ENCODE measurements at regions not wholly inside any gene's neighbourhood (a gene's known extent, or its start where the extent isn't known, plus 50 kb on each side); places are given as distances from the start of the nearest gene placed in this dataset.
A peak's percentile ranks its signal among the peaks of the same experiment; 100 is the strongest.

DNA sequence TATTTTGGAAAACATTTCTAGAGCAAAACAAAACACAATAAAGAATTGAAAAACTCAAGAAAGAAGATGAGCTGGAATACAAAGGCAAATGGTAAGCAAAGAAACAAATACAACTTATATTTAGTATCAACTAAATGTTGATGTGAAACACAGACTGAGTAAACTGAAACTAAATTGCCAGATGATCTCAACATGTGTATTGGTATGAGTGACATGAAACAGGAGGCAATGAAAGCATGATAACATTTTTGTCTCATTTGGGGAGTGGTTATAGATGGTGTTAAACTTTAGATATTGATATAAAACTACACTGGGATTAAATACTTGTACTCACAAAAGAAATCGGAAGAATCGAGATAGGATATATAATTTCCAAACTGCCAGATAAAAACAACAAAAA, 805.6 kb upstream of the CXADR start:
- no peak for DNase-seq (ENCODE audit: low read depth in 6 of 9, low spot score in 9 of 9)
- H3K27ac ChIP-seq (ENCODE audit: low read depth in 1 of 2, low read length in 1 of 2) = no peak overlapping the region
- no peaks in the 10 kb centered on the region for H3K9me3 ChIP-seq (ENCODE audit: control insufficient read depth in 2 of 2, insufficient read depth in 1 of 2, low read length in 1 of 2)
- 97% methylated on average over 2 of the region's 2 CpGs for WGBS
- H3K27me3 ChIP-seq (ENCODE audit: control insufficient read depth in 2 of 2, insufficient read depth in 1 of 2, low read length in 1 of 2) = no peaks in the 10 kb centered on the region
- no peak overlapping the region for H3K4me3 ChIP-seq (ENCODE audit: low read length in 2 of 2)
- H3K4me1 ChIP-seq (ENCODE audit: control insufficient read depth in 2 of 2, insufficient read depth in 2 of 2, low read length in 2 of 2) = no peaks in the 10 kb centered on the region
- no peaks in the 10 kb centered on the region for H3K36me3 ChIP-seq (ENCODE audit: control insufficient read depth in 2 of 2, insufficient read depth in 2 of 2, low read length in 1 of 2)

DNA sequence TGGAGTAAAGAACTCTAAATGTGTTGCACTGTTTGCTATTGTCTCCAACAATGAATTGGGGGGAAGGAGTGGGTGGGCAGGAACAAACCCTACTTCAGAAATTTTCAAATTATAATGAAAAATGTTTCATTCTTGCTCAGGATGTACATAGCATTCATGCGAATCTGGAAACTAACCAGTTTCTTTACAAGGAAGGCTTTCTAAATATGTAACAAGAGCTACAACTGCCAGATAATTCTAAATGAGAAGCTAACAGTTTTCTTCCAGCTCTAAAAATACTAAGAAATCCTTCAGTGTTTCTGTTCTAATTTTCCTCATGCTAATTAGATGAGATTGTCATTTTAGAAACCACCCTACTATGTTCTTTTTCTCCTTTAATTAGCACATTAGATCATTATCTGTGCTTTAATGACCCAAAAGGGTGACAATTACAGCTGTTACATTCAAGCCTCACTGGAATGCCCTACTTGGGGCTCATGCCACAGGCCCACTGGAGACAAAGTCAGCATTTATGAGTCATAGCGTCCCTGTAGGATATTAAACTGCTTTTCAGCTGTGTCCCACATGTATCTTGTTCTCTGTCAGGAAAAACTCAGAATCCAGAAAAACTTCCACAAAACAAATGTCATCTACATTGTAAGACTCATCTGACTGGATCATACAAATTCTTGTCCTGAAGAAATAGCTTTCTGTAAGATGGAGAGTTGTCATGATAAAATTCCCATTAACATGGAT, 804.6 kb upstream of the CXADR start:
- WGBS = 70% methylated on average over 2 of the region's 2 CpGs
- Histone ChIP-seq H3K9me3 (ENCODE audit: control insufficient read depth in 2 of 2, insufficient read depth in 1 of 2, low read length in 1 of 2) (no peaks in the 10 kb centered on the region), H3K4me3 (ENCODE audit: low read length in 2 of 2) (no peak overlapping the region), H3K27ac (ENCODE audit: low read depth in 1 of 2, low read length in 1 of 2) (no peak overlapping the region), H3K36me3 (ENCODE audit: control insufficient read depth in 2 of 2, insufficient read depth in 2 of 2, low read length in 1 of 2) (no peaks in the 10 kb centered on the region), H3K4me1 (ENCODE audit: control insufficient read depth in 2 of 2, insufficient read depth in 2 of 2, low read length in 2 of 2) (no peaks in the 10 kb centered on the region), H3K27me3 (ENCODE audit: control insufficient read depth in 2 of 2, insufficient read depth in 1 of 2, low read length in 1 of 2) (no peaks in the 10 kb centered on the region)
- no peak for DNase-seq (ENCODE audit: low read depth in 6 of 9, low spot score in 9 of 9)

DNA sequence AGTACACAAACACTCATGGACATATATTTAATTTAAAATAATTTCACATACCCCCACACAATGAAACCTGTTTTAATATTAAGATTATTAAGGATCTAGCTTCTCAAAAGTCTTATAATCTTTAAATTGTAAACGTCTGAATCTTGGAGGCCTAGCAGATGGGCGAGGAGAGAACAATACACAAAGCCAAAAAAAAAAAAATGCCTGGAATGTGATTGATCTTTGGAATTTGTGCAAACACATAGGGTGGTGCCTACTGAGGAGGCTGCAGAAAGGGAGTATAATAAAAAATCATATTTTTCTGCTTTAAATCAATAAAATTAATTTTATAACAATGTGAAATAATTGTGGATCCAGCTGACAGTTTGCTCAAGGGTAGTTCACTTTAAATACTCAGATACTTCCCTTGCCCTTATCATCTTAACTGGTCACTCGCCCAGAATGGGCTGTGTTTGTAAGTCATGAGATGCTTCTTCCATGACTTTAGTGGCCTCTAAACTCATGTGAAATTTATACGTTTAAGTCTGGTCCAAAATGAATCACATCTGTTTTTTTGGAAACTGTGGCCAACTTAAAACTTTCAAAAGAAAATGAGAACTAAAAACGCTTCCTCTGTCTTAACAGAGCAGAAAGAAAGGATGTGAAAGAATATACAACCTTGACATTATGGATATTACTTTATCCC, 802.8 kb upstream of the CXADR start:
- H3K4me1 ChIP-seq (ENCODE audit: control insufficient read depth in 2 of 2, insufficient read depth in 2 of 2, low read length in 2 of 2) = no peaks in the 10 kb centered on the region
- H3K9me3 ChIP-seq (ENCODE audit: control insufficient read depth in 2 of 2, insufficient read depth in 1 of 2, low read length in 1 of 2) = no peaks in the 10 kb centered on the region
- H3K36me3 ChIP-seq (ENCODE audit: control insufficient read depth in 2 of 2, insufficient read depth in 2 of 2, low read length in 1 of 2) = no peaks in the 10 kb centered on the region
- H3K27me3 ChIP-seq (ENCODE audit: control insufficient read depth in 2 of 2, insufficient read depth in 1 of 2, low read length in 1 of 2) = no peaks in the 10 kb centered on the region
- no peak overlapping the region for H3K27ac ChIP-seq (ENCODE audit: low read depth in 1 of 2, low read length in 1 of 2)
- no peak for DNase-seq (ENCODE audit: low read depth in 6 of 9, low spot score in 9 of 9)
- H3K4me3 ChIP-seq (ENCODE audit: low read length in 2 of 2) = no peak overlapping the region
- 83% methylated on average over 5 of the region's 5 CpGs for WGBS

DNA sequence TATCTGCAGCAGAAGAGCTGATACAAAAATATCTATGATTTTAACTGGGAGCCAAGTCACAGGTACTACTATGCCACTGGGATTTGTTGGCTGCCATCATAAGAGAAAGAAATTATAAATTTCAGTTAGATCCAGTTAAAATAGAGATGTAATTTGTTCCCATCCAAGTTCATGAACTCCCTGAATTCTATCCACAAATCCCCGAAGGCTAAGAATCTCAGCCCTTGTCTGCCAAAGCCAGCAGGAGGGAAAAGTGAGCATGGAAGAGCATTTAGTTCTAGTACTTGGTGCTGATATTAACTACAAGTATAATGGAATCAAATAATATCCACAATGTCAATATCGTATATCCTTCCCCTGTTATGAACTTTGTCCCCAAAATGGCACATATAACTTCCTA, 801.1 kb upstream of the CXADR start:
- H3K36me3 ChIP-seq (ENCODE audit: control insufficient read depth in 2 of 2, insufficient read depth in 2 of 2, low read length in 1 of 2) = no peaks in the 10 kb centered on the region
- H3K27me3 ChIP-seq (ENCODE audit: control insufficient read depth in 2 of 2, insufficient read depth in 1 of 2, low read length in 1 of 2) = no peaks in the 10 kb centered on the region
- no peak overlapping the region for H3K27ac ChIP-seq (ENCODE audit: low read depth in 1 of 2, low read length in 1 of 2)
- no peaks in the 10 kb centered on the region for H3K9me3 ChIP-seq (ENCODE audit: control insufficient read depth in 2 of 2, insufficient read depth in 1 of 2, low read length in 1 of 2)
- 97% methylated on average over 2 of the region's 2 CpGs for WGBS
- H3K4me1 ChIP-seq (ENCODE audit: control insufficient read depth in 2 of 2, insufficient read depth in 2 of 2, low read length in 2 of 2) = no peaks in the 10 kb centered on the region
- no peak overlapping the region for H3K4me3 ChIP-seq (ENCODE audit: low read length in 2 of 2)
- DNase-seq (ENCODE audit: low read depth in 6 of 9, low spot score in 9 of 9) = no peak

DNA sequence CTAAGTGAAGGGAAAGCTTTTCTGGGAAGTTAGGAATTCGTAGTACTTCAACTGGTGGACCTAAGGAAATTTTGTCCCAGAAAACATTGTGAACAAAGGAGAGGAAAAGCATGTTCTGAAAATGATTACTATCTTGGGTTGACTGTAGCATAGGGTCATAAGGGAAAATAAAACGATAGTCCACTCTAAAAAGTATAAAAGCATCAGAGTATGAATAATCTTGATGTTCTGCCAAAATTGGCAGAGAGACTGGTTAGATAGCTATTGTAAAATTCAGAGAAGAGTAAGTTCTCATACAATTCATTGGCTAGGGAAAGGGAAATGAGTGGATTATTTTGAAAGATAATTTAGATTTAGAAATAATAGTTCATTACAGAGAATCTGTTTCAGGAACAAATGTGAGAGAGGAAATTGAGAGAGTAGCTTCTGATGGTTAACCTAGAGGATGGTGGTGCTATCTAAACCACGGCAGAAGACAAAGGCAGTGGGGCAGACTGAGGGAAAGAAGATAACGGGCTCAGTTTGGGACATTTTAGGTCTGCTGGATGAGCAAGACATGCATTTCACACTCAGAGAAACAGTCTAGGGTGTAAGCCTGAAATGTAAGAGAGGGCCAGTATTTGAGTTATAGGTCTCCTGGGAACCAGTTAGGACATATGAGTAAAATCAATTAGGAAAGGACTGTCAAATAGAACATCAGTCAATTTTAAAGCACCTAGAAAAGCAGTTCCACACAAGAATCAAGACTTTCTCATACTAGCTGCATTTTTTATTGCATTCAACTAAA, 799.3 kb upstream of the CXADR start:
- Histone ChIP-seq H3K36me3 (ENCODE audit: control insufficient read depth in 2 of 2, insufficient read depth in 2 of 2, low read length in 1 of 2) (no peaks in the 10 kb centered on the region), H3K9me3 (ENCODE audit: control insufficient read depth in 2 of 2, insufficient read depth in 1 of 2, low read length in 1 of 2) (no peaks in the 10 kb centered on the region), H3K27me3 (ENCODE audit: control insufficient read depth in 2 of 2, insufficient read depth in 1 of 2, low read length in 1 of 2) (no peaks in the 10 kb centered on the region), H3K4me1 (ENCODE audit: control insufficient read depth in 2 of 2, insufficient read depth in 2 of 2, low read length in 2 of 2) (no peaks in the 10 kb centered on the region), H3K4me3 (ENCODE audit: low read length in 2 of 2) (no peak overlapping the region), H3K27ac (ENCODE audit: low read depth in 1 of 2, low read length in 1 of 2) (no peak overlapping the region)
- WGBS = 82% methylated on average over 4 of the region's 4 CpGs
- no peak for DNase-seq (ENCODE audit: low read depth in 6 of 9, low spot score in 9 of 9)

DNA sequence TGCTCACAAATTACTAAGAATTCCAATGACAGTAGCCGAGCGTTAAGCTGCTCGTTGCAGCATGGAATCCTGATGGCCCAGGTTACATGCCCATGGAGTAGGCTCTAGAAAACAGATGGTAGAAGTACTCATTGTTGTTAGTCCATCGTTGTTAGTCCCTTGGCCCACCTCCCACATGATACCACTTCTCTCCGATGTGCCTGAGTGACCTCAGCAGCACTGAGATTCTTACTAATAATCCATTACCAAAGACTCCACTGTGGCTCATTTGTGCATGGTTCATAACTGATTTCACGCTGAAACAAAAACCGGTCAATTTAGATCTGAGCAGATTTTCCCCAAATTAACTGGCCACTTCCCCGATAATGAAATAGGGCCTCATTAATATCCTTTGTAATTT, 772.3 kb upstream of the CXADR start:
- H3K4me1 ChIP-seq (ENCODE audit: control insufficient read depth in 2 of 2, insufficient read depth in 2 of 2, low read length in 2 of 2) = no peaks in the 10 kb centered on the region
- no peak overlapping the region for H3K4me3 ChIP-seq (ENCODE audit: low read length in 2 of 2)
- DNase-seq (ENCODE audit: low read depth in 6 of 9, low spot score in 9 of 9) = no peak
- no peaks in the 10 kb centered on the region for H3K27me3 ChIP-seq (ENCODE audit: control insufficient read depth in 2 of 2, insufficient read depth in 1 of 2, low read length in 1 of 2)
- H3K27ac ChIP-seq (ENCODE audit: low read depth in 1 of 2, low read length in 1 of 2) = peak overlapping the region in 1 of 2 donors; percentile 70
- H3K36me3 ChIP-seq (ENCODE audit: control insufficient read depth in 2 of 2, insufficient read depth in 2 of 2, low read length in 1 of 2) = no peaks in the 10 kb centered on the region
- H3K9me3 ChIP-seq (ENCODE audit: control insufficient read depth in 2 of 2, insufficient read depth in 1 of 2, low read length in 1 of 2) = peaks cover 0 to 1% of the 10 kb centered on the region in 2 donors
- WGBS = 82% methylated on average over 8 of the region's 8 CpGs

DNA sequence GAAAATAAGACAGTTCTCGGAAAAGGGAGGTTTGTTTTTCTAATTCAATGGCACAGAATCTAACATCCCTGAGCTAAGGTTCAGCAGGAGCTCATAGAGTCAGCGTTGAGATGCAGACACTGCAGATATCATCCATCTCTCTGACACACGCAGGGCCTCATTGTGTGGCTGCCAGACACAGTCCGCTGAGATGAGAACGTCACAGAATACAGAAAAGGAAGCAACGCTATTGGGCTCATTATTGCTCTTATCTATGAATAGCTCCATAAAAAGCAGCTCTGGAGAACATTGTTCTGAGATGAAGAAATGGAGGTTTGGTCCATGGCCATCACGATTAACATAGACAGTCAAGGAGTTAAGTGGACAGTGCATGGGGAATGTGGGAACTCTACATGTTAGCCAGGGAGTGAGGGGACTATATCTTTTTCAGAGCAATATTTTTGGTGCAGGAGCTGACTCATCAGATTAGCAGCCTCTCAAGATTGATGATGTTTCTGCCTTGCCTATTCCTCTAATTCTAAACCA, 771.6 kb upstream of the CXADR start:
- WGBS = 81% methylated on average over 7 of the region's 7 CpGs
- no peak overlapping the region for H3K4me3 ChIP-seq (ENCODE audit: low read length in 2 of 2)
- peak overlapping the region in 1 of 2 donors; percentile 6 for H3K27ac ChIP-seq (ENCODE audit: low read depth in 1 of 2, low read length in 1 of 2)
- DNase-seq (ENCODE audit: low read depth in 6 of 9, low spot score in 9 of 9) = peak in 1 of 9 donors; percentile 10
- no peaks in the 10 kb centered on the region for H3K4me1 ChIP-seq (ENCODE audit: control insufficient read depth in 2 of 2, insufficient read depth in 2 of 2, low read length in 2 of 2)
- H3K9me3 ChIP-seq (ENCODE audit: control insufficient read depth in 2 of 2, insufficient read depth in 1 of 2, low read length in 1 of 2) = peaks cover 0 to 1% of the 10 kb centered on the region in 2 donors
- no peaks in the 10 kb centered on the region for H3K27me3 ChIP-seq (ENCODE audit: control insufficient read depth in 2 of 2, insufficient read depth in 1 of 2, low read length in 1 of 2)
- H3K36me3 ChIP-seq (ENCODE audit: control insufficient read depth in 2 of 2, insufficient read depth in 2 of 2, low read length in 1 of 2) = no peaks in the 10 kb centered on the region

DNA sequence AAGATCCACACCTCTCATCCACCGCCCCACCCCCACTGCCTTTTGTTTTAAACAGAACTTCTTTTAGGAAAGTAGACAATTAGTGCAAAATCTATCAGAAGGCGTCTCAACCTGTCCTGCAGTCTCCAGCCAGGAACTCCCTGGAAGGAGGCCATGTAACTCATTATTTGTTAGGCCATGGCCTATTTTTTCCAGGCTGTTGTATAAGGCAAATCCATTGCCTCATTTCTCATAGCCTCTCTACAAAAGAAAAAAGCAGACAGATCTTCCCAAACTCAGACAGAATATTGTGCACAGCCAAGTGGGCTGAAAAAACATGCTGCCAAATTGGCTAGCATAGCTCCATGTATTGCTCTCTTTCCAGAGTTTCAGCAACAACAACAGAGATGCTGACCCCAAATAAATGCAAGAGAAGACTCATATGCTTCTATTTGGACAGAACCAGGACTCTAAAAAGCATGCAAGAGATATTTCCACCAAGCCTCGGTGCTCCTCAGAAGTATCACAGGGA, 770.7 kb upstream of the CXADR start:
- Histone ChIP-seq H3K4me3 (ENCODE audit: low read length in 2 of 2) (no peak overlapping the region), H3K4me1 (ENCODE audit: control insufficient read depth in 2 of 2, insufficient read depth in 2 of 2, low read length in 2 of 2) (no peaks in the 10 kb centered on the region), H3K9me3 (ENCODE audit: control insufficient read depth in 2 of 2, insufficient read depth in 1 of 2, low read length in 1 of 2) (peaks cover 0 to 1% of the 10 kb centered on the region in 2 donors), H3K27me3 (ENCODE audit: control insufficient read depth in 2 of 2, insufficient read depth in 1 of 2, low read length in 1 of 2) (no peaks in the 10 kb centered on the region), H3K36me3 (ENCODE audit: control insufficient read depth in 2 of 2, insufficient read depth in 2 of 2, low read length in 1 of 2) (no peaks in the 10 kb centered on the region), H3K27ac (ENCODE audit: low read depth in 1 of 2, low read length in 1 of 2) (peak overlapping the region in 1 of 2 donors; percentile 65)
- peak in 2 of 9 donors; percentile 1 to 28 for DNase-seq (ENCODE audit: low read depth in 6 of 9, low spot score in 9 of 9)
- WGBS = 84% methylated on average over 3 of the region's 3 CpGs
